ENCODE measurements at regions not wholly inside any gene's neighbourhood (a gene's known extent, or its start where the extent isn't known, plus 50 kb on each side); places are given as distances from the start of the nearest gene placed in this dataset.

- no peak for TF ChIP-seq CTCF (IDR thresholded peaks at IDR 0.05; ENCODE audit: low read depth, low read length)
- H3K4me3 ChIP-seq (ENCODE audit: low read depth, low read length), result no peak overlapping the region
Observed at GRCh38 chr9:88673886-88674285, 138.9 kb downstream of the NXNL2 start.

GRCh38 chr9:88676644-88677043 lies 141.7 kb downstream of the NXNL2 start:
- TF ChIP-seq CTCF (IDR thresholded peaks at IDR 0.05; ENCODE audit: low read depth, low read length), result no peak

GRCh38 chr9:88678008-88678407 lies 143.0 kb downstream of the NXNL2 start:
- no peak for TF ChIP-seq CTCF (IDR thresholded peaks at IDR 0.05; ENCODE audit: low read depth, low read length)
- H3K4me3 ChIP-seq (ENCODE audit: low read depth, low read length), result no peak overlapping the region

More at GRCh38 chr9:88676644-88677043, 141.7 kb downstream of the NXNL2 start:
- no peak overlapping the region for H3K4me3 ChIP-seq (ENCODE audit: low read depth, low read length)

GRCh38 chr9:88678431-88678830 lies 143.5 kb downstream of the NXNL2 start:
- TF ChIP-seq CTCF (IDR thresholded peaks at IDR 0.05; ENCODE audit: low read depth, low read length), result no peak
- no peak overlapping the region for H3K4me3 ChIP-seq (ENCODE audit: low read depth, low read length)

- TF ChIP-seq CTCF (IDR thresholded peaks at IDR 0.05; ENCODE audit: low read depth, low read length), result no peak
- H3K4me3 ChIP-seq (ENCODE audit: low read depth, low read length), result no peak overlapping the region
Observed at GRCh38 chr9:88680041-88680440, 145.1 kb downstream of the NXNL2 start.

- no peak overlapping the region for H3K4me3 ChIP-seq (ENCODE audit: low read depth, low read length)
- no peak for TF ChIP-seq CTCF (IDR thresholded peaks at IDR 0.05; ENCODE audit: low read depth, low read length)
Observed at GRCh38 chr9:88680505-88681160, 145.7 kb downstream of the NXNL2 start.

GRCh38 chr9:88681434-88681833 lies 146.5 kb downstream of the NXNL2 start:
- no peak overlapping the region for H3K4me3 ChIP-seq (ENCODE audit: low read depth, low read length)
- TF ChIP-seq CTCF (IDR thresholded peaks at IDR 0.05; ENCODE audit: low read depth, low read length), result no peak

Measured in WI38 (cell line).